Retinal pigment epithelial cell (primary cell): ENCODE measurements at regions not wholly inside any gene's neighbourhood (a gene's known extent, or its start where the extent isn't known, plus 50 kb on each side); places are given as distances from the start of the nearest gene placed in this dataset.

Experiments used
- DNase-seq: peaks from one replicate; pipeline ENCODE4 v3.0.0-alpha.2; 2010; ENCODE audit warnings: low read depth
- H3K4me3 ChIP-seq: 2 replicates; pipeline ENCODE4 v1.5.1; 2011; ENCODE audit warnings: mild to moderate bottlenecking, low read length, control low read depth, moderate library complexity
- CTCF ChIP-seq: conservative IDR thresholded peaks from 2 replicates; pipeline ENCODE4 v1.5.1; 2011; ENCODE audit warnings: low read depth, low read length, control low read depth, inconsistent platforms

GRCh38 chr2:35408320-35408719, 947.3 kb upstream of the CRIM1 start:
- TF ChIP-seq CTCF, result no peak
- H3K4me3 ChIP-seq, result no peak overlapping the region
- no peak for DNase-seq

DNA sequence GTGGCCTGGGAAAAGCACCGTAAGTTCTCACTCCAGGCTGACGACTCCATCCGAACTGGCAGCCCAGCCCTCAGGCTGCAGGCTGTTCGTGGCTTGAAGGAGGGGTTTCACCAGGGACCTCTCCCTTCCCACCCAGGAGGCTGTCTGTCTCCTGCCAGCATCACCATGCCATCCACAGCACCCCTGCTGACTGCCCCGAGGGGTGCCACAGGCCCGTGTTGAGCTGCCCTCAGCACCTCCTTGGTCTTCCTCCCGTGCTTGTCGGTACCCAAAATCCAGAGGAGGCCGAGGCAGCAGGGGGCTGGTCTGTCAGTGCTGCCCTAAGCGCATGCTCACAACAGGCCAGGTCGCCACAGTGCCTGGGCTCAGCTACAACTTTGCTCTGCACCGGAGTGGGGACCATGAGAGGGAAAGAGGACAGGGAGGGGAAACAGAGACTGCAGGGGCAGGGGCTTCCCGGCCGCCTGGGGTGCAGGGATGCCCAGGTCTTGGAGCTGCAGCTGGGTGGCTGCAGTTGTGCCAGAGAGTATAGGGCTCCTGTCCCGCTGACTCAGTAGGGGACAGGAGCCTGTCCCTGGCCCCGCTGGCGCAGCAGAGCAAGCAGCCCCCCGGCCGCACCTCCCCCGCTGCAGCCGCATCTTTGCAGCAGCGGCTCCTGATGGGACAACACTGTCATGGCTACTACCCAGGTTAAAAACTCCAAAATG, 963.7 kb upstream of the CRIM1 start:
- no peak for TF ChIP-seq CTCF
- DNase-seq, result no peak
- H3K4me3 ChIP-seq, result no peak overlapping the region

DNA sequence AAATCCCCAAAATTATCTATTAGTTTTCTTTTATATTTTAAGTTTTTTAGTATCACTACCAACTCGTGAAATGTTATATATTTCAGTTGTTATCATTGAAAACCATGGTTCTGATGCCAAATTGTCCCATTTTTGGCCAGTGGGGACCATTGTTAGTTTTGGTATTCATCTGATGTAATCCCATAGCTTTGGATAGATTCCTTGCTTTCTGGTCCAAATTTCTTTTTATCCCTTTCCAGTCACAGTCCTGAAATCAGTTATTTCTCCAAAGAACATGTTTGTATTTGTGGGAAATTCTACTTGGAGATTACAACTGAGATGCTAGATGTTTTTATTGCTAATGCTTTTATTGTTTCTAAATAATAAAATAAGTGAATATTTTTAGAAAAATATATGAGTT, 976.8 kb upstream of the CRIM1 start:
- DNase-seq, result no peak
- no peak for TF ChIP-seq CTCF
- no peak overlapping the region for H3K4me3 ChIP-seq

DNA sequence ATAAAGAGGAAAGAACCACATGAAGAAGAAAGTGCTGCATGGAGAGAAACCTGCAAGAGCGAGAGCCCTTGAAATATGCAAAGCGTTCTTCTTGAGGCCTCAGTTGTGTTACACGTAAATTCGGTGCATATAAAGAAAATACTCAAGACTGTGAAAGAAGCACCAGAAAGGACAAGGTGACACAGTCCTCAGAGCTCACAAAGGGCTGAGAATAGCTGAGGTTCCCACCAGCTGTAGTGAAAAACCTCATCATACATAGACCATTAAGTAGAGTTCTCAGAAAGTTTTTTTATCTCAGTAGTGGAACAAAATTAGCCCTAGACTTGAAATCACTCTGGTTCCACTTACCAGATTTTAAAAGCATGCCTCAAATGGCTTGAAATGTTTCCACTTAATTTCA, 980.7 kb upstream of the CRIM1 start:
- no peak overlapping the region for H3K4me3 ChIP-seq
- no peak for DNase-seq
- no peak for TF ChIP-seq CTCF

DNA sequence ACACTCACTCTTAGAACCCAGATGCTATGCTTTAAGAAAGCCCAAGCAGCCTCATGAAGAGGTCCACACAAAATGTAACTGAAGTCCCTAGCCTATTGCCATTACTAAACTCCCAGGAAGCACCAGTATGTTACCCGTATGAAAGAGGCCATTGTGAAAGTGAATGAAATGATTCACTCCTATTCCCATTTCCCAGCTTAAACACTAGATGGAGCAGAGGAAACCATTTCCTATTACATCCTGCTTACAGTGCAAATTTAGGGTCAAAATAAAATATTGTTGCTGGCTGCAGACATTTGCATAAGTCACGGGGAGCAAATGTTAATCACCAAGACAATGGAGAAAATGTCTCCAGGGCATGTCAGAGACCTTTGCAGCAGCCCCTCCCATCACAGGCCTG, 989.7 kb upstream of the CRIM1 start:
- DNase-seq, result no peak
- no peak for TF ChIP-seq CTCF
- H3K4me3 ChIP-seq, result no peak overlapping the region

- TF ChIP-seq CTCF, result no peak
- no peak for DNase-seq
- no peak overlapping the region for H3K4me3 ChIP-seq
Observed at GRCh38 chr2:35356332-35356731, 999.2 kb upstream of the CRIM1 start.

DNA sequence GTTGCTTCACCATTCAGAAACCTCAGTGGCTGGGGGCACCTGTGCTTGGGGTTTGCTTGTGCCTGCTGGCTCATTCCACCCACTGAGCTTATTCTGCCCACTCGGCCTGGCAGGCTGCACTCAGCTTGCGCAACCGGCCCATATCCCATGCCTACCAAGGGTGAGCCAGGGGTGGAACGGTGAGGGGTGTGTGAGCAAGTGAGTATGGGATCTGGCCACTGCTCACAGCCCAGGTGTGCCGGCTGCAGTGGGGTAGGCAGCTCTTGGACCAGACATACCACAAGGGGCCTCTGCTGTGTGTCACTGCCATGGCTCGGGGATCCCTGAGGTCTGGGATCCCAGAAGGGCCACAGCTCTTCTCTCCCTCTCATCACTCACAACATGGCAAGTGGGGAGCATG, 1000.5 kb upstream of the CRIM1 start:
- TF ChIP-seq CTCF, result no peak
- DNase-seq, result no peak
- no peak overlapping the region for H3K4me3 ChIP-seq
